GM23338 (cell line): ENCODE measurements at regions not wholly inside any gene's neighbourhood (a gene's known extent, or its start where the extent isn't known, plus 50 kb on each side); places are given as distances from the start of the nearest gene placed in this dataset.

ENCODE experiments used
- ATAC-seq: fragments of 200-7000 bp; cut with Tn5 transposase; 3 replicates; pipeline ENCODE4 v1.9.1; 2020
- DNase-seq: peaks from one replicate; pipeline ENCODE4 v3.0.0-alpha.2; 2015; ENCODE audit warnings: low spot score
- H2AFZ ChIP-seq: fragments of 200-600 bp; sonication (generic); 2 replicates; pipeline ENCODE4 v1.8.0; 2016; ENCODE audit warnings: antibody characterized with exemption, mild to moderate bottlenecking, moderate library complexity
- H3F3A ChIP-seq: fragments of 200-600 bp; sonication (generic); replicated peaks from 2 replicates; pipeline ENCODE4 v1.8.0; 2017; ENCODE audit warnings: antibody characterized with exemption, mixed run types, low read depth
- H3K27ac ChIP-seq: fragments of 200-600 bp; sonication (generic); 2 replicates; pipeline ENCODE4 v1.6.1; 2016; ENCODE audit warnings: low read depth
- H3K27me3 ChIP-seq: fragments of 200-600 bp; sonication (generic); 2 replicates; pipeline ENCODE4 v1.8.0; 2016; ENCODE audit warnings: mild to moderate bottlenecking, mixed run types, moderate library complexity; ENCODE audit not compliant: insufficient read depth
- H3K36me3 ChIP-seq: fragments of 200-600 bp; sonication (generic); 2 replicates; pipeline ENCODE4 v1.8.0; 2016; ENCODE audit warnings: mild to moderate bottlenecking; ENCODE audit not compliant: insufficient read depth
- H3K4me1 ChIP-seq: fragments of 200-600 bp; sonication (generic); 2 replicates; pipeline ENCODE4 v1.8.0; 2016; ENCODE audit warnings: mild to moderate bottlenecking, moderate library complexity; ENCODE audit not compliant: insufficient read depth
- H3K4me2 ChIP-seq: fragments of 200-600 bp; sonication (generic); 2 replicates; pipeline ENCODE4 v1.7.1; 2017; ENCODE audit warnings: mixed run types
- H3K4me3 ChIP-seq: fragments of 200-600 bp; sonication (generic); 2 replicates; pipeline ENCODE4 v1.6.1; 2016; ENCODE audit warnings: mixed run types
- H3K79me2 ChIP-seq: fragments of 200-600 bp; sonication (generic); replicated peaks from 2 replicates; pipeline ENCODE4 v1.8.0; 2017; ENCODE audit warnings: mild to moderate bottlenecking; ENCODE audit not compliant: insufficient read depth
- H3K9me2 ChIP-seq: fragments of 200-600 bp; sonication (generic); 2 replicates; pipeline ENCODE4 v1.8.0; 2017; ENCODE audit not compliant: insufficient read depth
- H4K20me1 ChIP-seq: fragments of 200-600 bp; sonication (generic); replicated peaks from 2 replicates; pipeline ENCODE4 v1.8.0; 2017; ENCODE audit warnings: mild to moderate bottlenecking; ENCODE audit not compliant: insufficient read depth
- H3K27ac Mint-ChIP-seq: 2 replicates; pipeline ENCODE4 v1.8.0; 2020; ENCODE audit warnings: inconsistent platforms, mild to moderate bottlenecking, moderate library complexity, mixed read lengths
- H3K27me3 Mint-ChIP-seq: 3 replicates; pipeline ENCODE4 v1.8.0; 2022; ENCODE audit warnings: low read depth, mild to moderate bottlenecking, moderate library complexity, mixed read lengths, inconsistent platforms; ENCODE audit not compliant: insufficient read depth, poor library complexity
- H3K36me3 Mint-ChIP-seq: 3 replicates; pipeline ENCODE4 v1.8.0; 2021; ENCODE audit warnings: low read depth, mild to moderate bottlenecking, inconsistent platforms, moderate library complexity, mixed read lengths
- H3K4me1 Mint-ChIP-seq: 3 replicates; pipeline ENCODE4 v1.8.0; 2020; ENCODE audit warnings: mild to moderate bottlenecking, inconsistent platforms, mixed read lengths
- H3K4me3 Mint-ChIP-seq: 3 replicates; pipeline ENCODE4 v1.8.0; 2021; ENCODE audit warnings: moderate library complexity, mild to moderate bottlenecking, inconsistent platforms, mixed read lengths
- H3K9me3 Mint-ChIP-seq: 3 replicates; pipeline ENCODE4 v1.8.0; 2020; ENCODE audit warnings: moderate library complexity, mild to moderate bottlenecking, inconsistent platforms, mixed read lengths
- CREB1 ChIP-seq: fragments of 250-450 bp; sonication (Bioruptor Pico); IDR thresholded peaks from 2 replicates; pipeline ENCODE4 v1.5.0; 2020; ENCODE audit warnings: low read depth, mild to moderate bottlenecking, moderate library complexity
- ETS1 ChIP-seq: IDR thresholded peaks from 2 replicates; pipeline ENCODE4 v1.6.1; 2016; ENCODE audit warnings: antibody characterized with exemption
- EZH2 ChIP-seq: fragments of 200-600 bp; sonication (generic); IDR thresholded peaks from one replicate; pipeline ENCODE4 v1.8.0; 2017; ENCODE audit warnings: antibody characterized with exemption, mild to moderate bottlenecking, low read depth; ENCODE audit not compliant: unreplicated experiment
- JUNB ChIP-seq: IDR thresholded peaks from one replicate; pipeline ENCODE4 v1.6.1; 2016; ENCODE audit warnings: antibody characterized with exemption; ENCODE audit not compliant: unreplicated experiment
- POLR2AphosphoS5 ChIP-seq: IDR thresholded peaks from 2 replicates; pipeline ENCODE4 v1.6.1; 2016; ENCODE audit warnings: antibody characterized with exemption, low read depth
- REST ChIP-seq: IDR thresholded peaks from one replicate; pipeline ENCODE4 v1.6.1; 2018; ENCODE audit warnings: antibody characterized with exemption; ENCODE audit not compliant: unreplicated experiment
- STAT1 ChIP-seq: IDR thresholded peaks from one replicate; pipeline ENCODE4 v1.6.1; 2016; ENCODE audit warnings: antibody characterized with exemption; ENCODE audit not compliant: unreplicated experiment
- ZNF331 ChIP-seq: fragments of 250-450 bp; sonication (Bioruptor Pico); IDR thresholded peaks from 2 replicates; pipeline ENCODE4 v1.5.0; 2020; ENCODE audit warnings: low read depth, mild to moderate bottlenecking, moderate library complexity
- ZNF462 ChIP-seq: fragments of 250-450 bp; sonication (Bioruptor Pico); IDR thresholded peaks from 2 replicates; pipeline ENCODE4 v1.5.0; 2020; ENCODE audit warnings: mild to moderate bottlenecking, moderate library complexity

GRCh38 chr4:79178760-79179159 is 147.1 kb downstream of the NAA11 start:
- Histone ChIP-seq H3K9me2 (no peaks in the 10 kb centered on the region), H3K36me3 (no peaks in the 10 kb centered on the region), H3K27ac (no peak overlapping the region), H4K20me1 (no peaks in the 10 kb centered on the region), H3K27me3 (no peaks in the 10 kb centered on the region), H3K4me1 (no peaks in the 10 kb centered on the region), H3F3A (no peaks in the 10 kb centered on the region), H2AFZ (no peak overlapping the region), H3K4me2 (no peak overlapping the region), H3K4me3 (no peak overlapping the region), H3K79me2 (no peaks in the 10 kb centered on the region)
- Mint-ChIP-seq H3K36me3 (no peaks in the 10 kb centered on the region), H3K9me3 (no peaks in the 10 kb centered on the region; the same call in 2 of the 3 replicates), H3K4me1 (no peaks in the 10 kb centered on the region; the same call in 2 of the 3 replicates), H3K27me3 (no peaks in the 10 kb centered on the region), H3K4me3 (no peak overlapping the region), H3K27ac (no peak overlapping the region)
- no peak for ATAC-seq
- DNase-seq: no peak
- TF ChIP-seq CREB1 (CRISPR knock-in tag): no peak
- TF ChIP-seq ZNF331 (CRISPR knock-in tag): no peak
- TF ChIP-seq EZH2: no peak
- no peak for TF ChIP-seq POLR2AphosphoS5
- no peak for TF ChIP-seq JUNB
- TF ChIP-seq ETS1: no peak
- TF ChIP-seq ZNF462: no peak
- TF ChIP-seq STAT1: no peak
- TF ChIP-seq REST: no peak
